ENCODE measurements at regions not wholly inside any gene's neighbourhood (a gene's known extent, or its start where the extent isn't known, plus 50 kb on each side); places are given as distances from the start of the nearest gene placed in this dataset.

DNA sequence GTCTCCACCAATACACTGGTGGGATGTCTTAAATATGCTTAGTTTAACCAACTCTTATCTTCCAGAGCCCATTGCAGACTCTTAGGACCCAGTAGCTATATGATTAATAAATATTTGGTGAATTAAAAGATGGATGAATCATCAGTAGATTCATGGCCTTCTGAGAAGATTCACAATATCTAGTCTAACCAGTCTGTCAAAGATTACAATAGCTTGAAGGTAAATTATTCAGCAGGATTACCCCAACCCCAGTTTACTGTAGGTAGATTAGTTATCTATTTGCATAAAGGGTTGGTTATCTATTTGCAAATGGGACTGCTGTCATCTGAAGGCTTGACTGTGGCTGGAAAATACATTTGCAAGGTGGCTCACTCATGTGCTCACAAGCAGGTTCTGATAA, 239.4 kb upstream of the THRB start:
- TF ChIP-seq, protein P1, sequence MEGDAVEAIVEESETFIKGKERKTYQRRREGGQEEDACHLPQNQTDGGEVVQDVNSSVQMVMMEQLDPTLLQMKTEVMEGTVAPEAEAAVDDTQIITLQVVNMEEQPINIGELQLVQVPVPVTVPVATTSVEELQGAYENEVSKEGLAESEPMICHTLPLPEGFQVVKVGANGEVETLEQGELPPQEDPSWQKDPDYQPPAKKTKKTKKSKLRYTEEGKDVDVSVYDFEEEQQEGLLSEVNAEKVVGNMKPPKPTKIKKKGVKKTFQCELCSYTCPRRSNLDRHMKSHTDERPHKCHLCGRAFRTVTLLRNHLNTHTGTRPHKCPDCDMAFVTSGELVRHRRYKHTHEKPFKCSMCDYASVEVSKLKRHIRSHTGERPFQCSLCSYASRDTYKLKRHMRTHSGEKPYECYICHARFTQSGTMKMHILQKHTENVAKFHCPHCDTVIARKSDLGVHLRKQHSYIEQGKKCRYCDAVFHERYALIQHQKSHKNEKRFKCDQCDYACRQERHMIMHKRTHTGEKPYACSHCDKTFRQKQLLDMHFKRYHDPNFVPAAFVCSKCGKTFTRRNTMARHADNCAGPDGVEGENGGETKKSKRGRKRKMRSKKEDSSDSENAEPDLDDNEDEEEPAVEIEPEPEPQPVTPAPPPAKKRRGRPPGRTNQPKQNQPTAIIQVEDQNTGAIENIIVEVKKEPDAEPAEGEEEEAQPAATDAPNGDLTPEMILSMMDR (IDR thresholded peaks at IDR 0.05; ENCODE audit: insufficient read depth, low read length): no peak
- TF ChIP-seq, protein P2, sequence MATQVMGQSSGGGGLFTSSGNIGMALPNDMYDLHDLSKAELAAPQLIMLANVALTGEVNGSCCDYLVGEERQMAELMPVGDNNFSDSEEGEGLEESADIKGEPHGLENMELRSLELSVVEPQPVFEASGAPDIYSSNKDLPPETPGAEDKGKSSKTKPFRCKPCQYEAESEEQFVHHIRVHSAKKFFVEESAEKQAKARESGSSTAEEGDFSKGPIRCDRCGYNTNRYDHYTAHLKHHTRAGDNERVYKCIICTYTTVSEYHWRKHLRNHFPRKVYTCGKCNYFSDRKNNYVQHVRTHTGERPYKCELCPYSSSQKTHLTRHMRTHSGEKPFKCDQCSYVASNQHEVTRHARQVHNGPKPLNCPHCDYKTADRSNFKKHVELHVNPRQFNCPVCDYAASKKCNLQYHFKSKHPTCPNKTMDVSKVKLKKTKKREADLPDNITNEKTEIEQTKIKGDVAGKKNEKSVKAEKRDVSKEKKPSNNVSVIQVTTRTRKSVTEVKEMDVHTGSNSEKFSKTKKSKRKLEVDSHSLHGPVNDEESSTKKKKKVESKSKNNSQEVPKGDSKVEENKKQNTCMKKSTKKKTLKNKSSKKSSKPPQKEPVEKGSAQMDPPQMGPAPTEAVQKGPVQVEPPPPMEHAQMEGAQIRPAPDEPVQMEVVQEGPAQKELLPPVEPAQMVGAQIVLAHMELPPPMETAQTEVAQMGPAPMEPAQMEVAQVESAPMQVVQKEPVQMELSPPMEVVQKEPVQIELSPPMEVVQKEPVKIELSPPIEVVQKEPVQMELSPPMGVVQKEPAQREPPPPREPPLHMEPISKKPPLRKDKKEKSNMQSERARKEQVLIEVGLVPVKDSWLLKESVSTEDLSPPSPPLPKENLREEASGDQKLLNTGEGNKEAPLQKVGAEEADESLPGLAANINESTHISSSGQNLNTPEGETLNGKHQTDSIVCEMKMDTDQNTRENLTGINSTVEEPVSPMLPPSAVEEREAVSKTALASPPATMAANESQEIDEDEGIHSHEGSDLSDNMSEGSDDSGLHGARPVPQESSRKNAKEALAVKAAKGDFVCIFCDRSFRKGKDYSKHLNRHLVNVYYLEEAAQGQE (IDR thresholded peaks at IDR 0.05; ENCODE audit: insufficient replicate concordance, low read depth): no peak
- TF ChIP-seq SPI1 (IDR thresholded peaks at IDR 0.05; ENCODE audit: borderline replicate concordance, low read depth): no peak
- TF ChIP-seq GABPA (IDR thresholded peaks at IDR 0.05; ENCODE audit: low read depth): no peak
- Histone ChIP-seq H3K27me3 (ENCODE audit: insufficient read depth, poor library complexity, severe bottlenecking) (no peaks in the 10 kb centered on the region), H3K27ac (replicated peaks) (no peak overlapping the region), H3K4me3 (replicated peaks; ENCODE audit: insufficient read depth, low read length) (no peak overlapping the region)
- DNase-seq (ENCODE audit: low read depth in 1 of 2, low spot score in 1 of 2): no peak

DNA sequence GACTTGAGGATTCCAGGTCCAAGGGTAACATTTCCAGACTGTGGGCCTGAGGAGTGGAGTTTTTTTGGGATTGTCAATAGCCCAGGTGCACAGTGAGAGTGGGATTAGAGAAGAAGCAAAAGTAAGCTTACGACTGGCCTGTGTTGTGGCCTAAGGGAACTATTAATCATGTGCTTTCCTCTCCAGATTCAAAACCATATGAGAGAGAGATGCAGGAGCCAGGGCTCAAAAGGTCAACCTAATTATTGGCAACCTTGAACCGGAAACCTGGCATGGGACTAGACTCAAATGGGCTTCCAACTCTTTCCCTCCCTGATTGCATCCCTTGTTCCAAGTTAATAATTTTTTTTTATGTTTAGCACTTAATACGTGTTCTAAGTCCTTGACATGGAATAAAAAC, 242.1 kb upstream of the THRB start:
- no peak for TF ChIP-seq POLR2AphosphoS5 (IDR thresholded peaks at IDR 0.05; ENCODE audit: low read depth)
- TF ChIP-seq, protein P1 (IDR thresholded peaks at IDR 0.05; ENCODE audit: insufficient read depth, low read length): no peak
- no peak for TF ChIP-seq GABPA (IDR thresholded peaks at IDR 0.05; ENCODE audit: low read depth)
- H3K27ac ChIP-seq (replicated peaks): no peak overlapping the region
- no peak overlapping the region for H3K4me3 ChIP-seq (replicated peaks; ENCODE audit: insufficient read depth, low read length)
- no peak for DNase-seq (ENCODE audit: low read depth in 1 of 2, low spot score in 1 of 2)
- H3K27me3 ChIP-seq (ENCODE audit: insufficient read depth, poor library complexity, severe bottlenecking): no peaks in the 10 kb centered on the region

DNA sequence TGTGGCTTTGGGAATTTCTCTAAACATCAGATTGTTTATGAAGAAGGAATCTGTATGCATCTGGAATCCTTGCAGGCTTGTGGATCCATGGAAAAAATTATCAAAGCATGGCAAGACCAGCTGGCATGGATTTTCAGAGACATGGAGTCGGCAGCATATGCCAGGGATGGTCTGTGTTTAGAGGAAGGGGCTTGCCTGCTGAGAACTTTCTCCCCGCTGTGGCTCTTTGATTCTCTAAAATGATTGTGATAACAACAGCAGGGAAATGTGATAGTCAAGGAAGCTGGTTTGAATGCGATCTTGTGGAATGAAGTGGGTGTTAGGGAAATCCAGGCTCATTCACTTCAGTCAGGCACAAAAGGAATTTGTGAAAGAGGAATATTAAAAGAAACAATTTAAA, 245.7 kb upstream of the THRB start:
- Histone ChIP-seq H3K4me3 (replicated peaks; ENCODE audit: insufficient read depth, low read length) (no peak overlapping the region), H3K27ac (replicated peaks) (no peak overlapping the region), H3K27me3 (ENCODE audit: insufficient read depth, poor library complexity, severe bottlenecking) (no peaks in the 10 kb centered on the region)
- DNase-seq (ENCODE audit: low read depth in 1 of 2, low spot score in 1 of 2): no peak
- TF ChIP-seq SPI1 (IDR thresholded peaks at IDR 0.05; ENCODE audit: borderline replicate concordance, low read depth) (no peak), POLR2AphosphoS5 (IDR thresholded peaks at IDR 0.05; ENCODE audit: low read depth) (no peak), GABPA (IDR thresholded peaks at IDR 0.05; ENCODE audit: low read depth) (no peak)
- TF ChIP-seq, protein P1 (IDR thresholded peaks at IDR 0.05; ENCODE audit: insufficient read depth, low read length): no peak
- TF ChIP-seq, protein P2 (IDR thresholded peaks at IDR 0.05; ENCODE audit: insufficient replicate concordance, low read depth): no peak

DNA sequence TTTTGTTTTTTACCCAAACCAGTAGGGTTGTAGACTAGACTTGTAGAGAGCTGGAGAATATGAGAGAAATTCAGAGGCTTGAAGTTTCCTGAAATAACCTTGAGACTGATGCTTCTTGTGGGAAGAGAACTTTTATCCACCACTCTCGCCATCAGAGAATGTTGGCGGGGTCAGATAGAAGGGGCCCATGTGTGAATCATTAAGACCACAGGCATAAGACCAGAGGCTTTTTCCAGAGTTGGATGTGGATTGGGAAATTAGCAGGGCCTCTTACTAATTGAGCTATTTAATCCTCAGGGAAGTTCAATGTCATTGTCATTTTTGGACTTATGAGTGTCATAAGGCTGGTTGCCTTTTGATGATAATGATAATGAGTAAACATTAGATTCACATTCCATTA, 246.9 kb upstream of the THRB start:
- TF ChIP-seq POLR2AphosphoS5 (IDR thresholded peaks at IDR 0.05; ENCODE audit: low read depth) (no peak), GABPA (IDR thresholded peaks at IDR 0.05; ENCODE audit: low read depth) (no peak), SPI1 (IDR thresholded peaks at IDR 0.05; ENCODE audit: borderline replicate concordance, low read depth) (no peak)
- TF ChIP-seq, protein P1 (IDR thresholded peaks at IDR 0.05; ENCODE audit: insufficient read depth, low read length): no peak
- TF ChIP-seq, protein P2 (IDR thresholded peaks at IDR 0.05; ENCODE audit: insufficient replicate concordance, low read depth): no peak
- no peak for DNase-seq (ENCODE audit: low read depth in 1 of 2, low spot score in 1 of 2)
- Histone ChIP-seq H3K27ac (replicated peaks) (no peak overlapping the region), H3K27me3 (ENCODE audit: insufficient read depth, poor library complexity, severe bottlenecking) (no peaks in the 10 kb centered on the region), H3K4me3 (replicated peaks; ENCODE audit: insufficient read depth, low read length) (no peak overlapping the region)
